SK-N-SH (cell line): ENCODE measurements at regions not wholly inside any gene's neighbourhood (a gene's known extent, or its start where the extent isn't known, plus 50 kb on each side); places are given as distances from the start of the nearest gene placed in this dataset.

Experiments
- CTCF ChIA-PET: fragments of 300-600, 350-600 bp; formaldehyde crosslinking; extraction: SDS; loops from one replicate; lab custom pipeline; 2021; lab: Yijun Ruan, JAX
- POLR2A ChIA-PET: fragments of 350-600 bp; sonication (Branson Sonifier 250); formaldehyde crosslinking; extraction: SDS; loops from one replicate; lab custom pipeline; 2020; ENCODE audit warnings: antibody characterized with exemption, inconsistent platforms; lab: Yijun Ruan, JAX
- DNase-seq: peaks from one replicate; pipeline ENCODE4 v3.0.0; 2012
- H2AFZ ChIP-seq: fragments of 200-600 bp; sonication (generic); 2 replicates; pipeline ENCODE4 v1.8.1; 2016; ENCODE audit warnings: antibody characterized with exemption, mild to moderate bottlenecking, low read depth
- H3F3A ChIP-seq: fragments of 200-600 bp; sonication (generic); replicated peaks from 2 replicates; pipeline ENCODE3; 2016; ENCODE audit warnings: antibody characterized with exemption, mild to moderate bottlenecking; ENCODE audit not compliant: insufficient read depth
- H3K27ac ChIP-seq, 2 experiments: fragments of 200-500 bp in 1 of 2; fragments of 200-600 bp in 1 of 2; sonication (Bioruptor generic) in 1 of 2; sonication (generic), shearing (Covaris generic) in 1 of 2; 2 replicates each; pipeline versions ENCODE4 v1.5.1 to v1.6.1; 2014 to 2016; ENCODE audit warnings: low read depth in 2 of 2, inconsistent platforms in 1 of 2, low read length in 1 of 2, mild to moderate bottlenecking in 1 of 2, mixed read lengths in 1 of 2
- H3K27me3 ChIP-seq: fragments of 200-600 bp; sonication (generic), shearing (Covaris generic); 2 replicates; pipeline ENCODE4 v1.6.1; 2016; ENCODE audit warnings: mixed run types; ENCODE audit not compliant: insufficient read depth
- H3K36me3 ChIP-seq, 2 experiments: fragments of 200-500 bp in 1 of 2; fragments of 200-600 bp in 1 of 2; sonication (Bioruptor generic) in 1 of 2; sonication (generic) in 1 of 2; replicated peaks in 1 of 2; 2 replicates each; pipeline versions ENCODE3 to v1.5.1; 2014 to 2016; ENCODE audit warnings: low read length in 1 of 2, mild to moderate bottlenecking in 1 of 2; ENCODE audit not compliant: insufficient read depth in 2 of 2, control insufficient read depth in 1 of 2
- H3K4me1 ChIP-seq, 2 experiments: fragments of 200-500 bp in 1 of 2; fragments of 200-600 bp in 1 of 2; sonication (Bioruptor generic) in 1 of 2; sonication (generic), shearing (Covaris generic) in 1 of 2; 2 replicates each; pipeline versions ENCODE4 v1.5.1 to v1.6.1; 2014 to 2016; ENCODE audit warnings: low read depth in 1 of 2, low read length in 1 of 2, mixed run types in 1 of 2; ENCODE audit not compliant: insufficient read depth in 2 of 2, control insufficient read depth in 1 of 2
- H3K4me2 ChIP-seq: fragments of 200-600 bp; sonication (generic), shearing (Covaris generic); 2 replicates; pipeline ENCODE4 v1.6.1; 2017; ENCODE audit warnings: mixed run types
- H3K4me3 ChIP-seq, 2 experiments: fragments of 200-500 bp in 1 of 2; fragments of 200-600 bp in 1 of 2; sonication (Bioruptor generic) in 1 of 2; sonication (generic), shearing (Covaris generic) in 1 of 2; 2 replicates each; pipeline versions ENCODE4 v1.5.1 to v1.8.1; 2014 to 2016; ENCODE audit warnings: low read depth in 2 of 2, inconsistent platforms in 1 of 2, low read length in 1 of 2, mild to moderate bottlenecking in 1 of 2, mixed read lengths in 1 of 2, moderate library complexity in 1 of 2
- H3K79me2 ChIP-seq: fragments of 200-600 bp; sonication (generic); 2 replicates; pipeline ENCODE4 v1.8.1; 2017; ENCODE audit warnings: mild to moderate bottlenecking; ENCODE audit not compliant: insufficient read depth
- H3K9ac ChIP-seq: fragments of 200-600 bp; sonication (generic); 2 replicates; pipeline ENCODE4 v1.6.1; 2017; ENCODE audit warnings: mixed run types
- H3K9me2 ChIP-seq: fragments of 200-600 bp; sonication (generic); 2 replicates; pipeline ENCODE4 v1.6.1; 2017; ENCODE audit warnings: mixed run types
- H3K9me3 ChIP-seq: fragments of 200-600 bp; sonication (generic); 2 replicates; pipeline ENCODE4 v1.6.1; 2017; ENCODE audit warnings: mixed run types, mild to moderate bottlenecking, moderate library complexity
- H4K20me1 ChIP-seq: fragments of 200-600 bp; sonication (generic); 2 replicates; pipeline ENCODE4 v1.6.1; 2017; ENCODE audit warnings: mild to moderate bottlenecking, mixed run types; ENCODE audit not compliant: insufficient read depth
- CHD2 ChIP-seq: fragments of 150-350 bp; IDR thresholded peaks from 2 replicates; pipeline ENCODE4 v1.6.1; 2018; ENCODE audit warnings: low read length; ENCODE audit not compliant: partially characterized antibody
- ELF1 ChIP-seq: IDR thresholded peaks from 2 replicates; pipeline ENCODE4 v1.4.0; 2012
- EP300 ChIP-seq, 2 experiments: IDR thresholded peaks; 2 replicates each; pipeline versions ENCODE4 v1.4.0 to v1.6.1; 2012; ENCODE audit warnings: borderline replicate concordance in 1 of 2, low read depth in 1 of 2, low read length in 1 of 2
- EZH2phosphoT487 ChIP-seq: fragments of 200-600 bp; sonication (generic); IDR thresholded peaks from 2 replicates; pipeline ENCODE4 v1.6.1; 2017; ENCODE audit warnings: low read depth, mixed run types, mild to moderate bottlenecking, antibody characterized with exemption, moderate library complexity, borderline replicate concordance
- FOSL2 ChIP-seq: IDR thresholded peaks from 2 replicates; pipeline ENCODE4 v1.4.0; 2012; ENCODE audit warnings: low read depth, mild to moderate bottlenecking, moderate library complexity, borderline replicate concordance
- GABPA ChIP-seq: IDR thresholded peaks from 2 replicates; pipeline ENCODE4 v1.4.0; 2012; ENCODE audit warnings: low read depth, mild to moderate bottlenecking
- GATA2 ChIP-seq: sonication (generic); formaldehyde crosslinking; IDR thresholded peaks from 2 replicates; pipeline ENCODE4 v1.5.0; 2020; ENCODE audit warnings: mild to moderate bottlenecking, missing genetic modification reagents
- NFIC ChIP-seq: IDR thresholded peaks from 2 replicates; pipeline ENCODE4 v1.4.0; 2012; ENCODE audit warnings: borderline replicate concordance
- POLR2AphosphoS5 ChIP-seq: IDR thresholded peaks from 2 replicates; pipeline ENCODE4 v1.6.1; 2012; ENCODE audit warnings: low read depth, low read length
- RFX5 ChIP-seq: IDR thresholded peaks from 2 replicates; pipeline ENCODE4 v1.6.1; 2012; ENCODE audit warnings: mild to moderate bottlenecking, improper control_type of control experiment, low read length
- RXRA ChIP-seq: IDR thresholded peaks from 2 replicates; pipeline ENCODE4 v1.4.0; 2012; ENCODE audit warnings: low read depth, mild to moderate bottlenecking, borderline replicate concordance
- SIN3A ChIP-seq: IDR thresholded peaks from 2 replicates; pipeline ENCODE4 v1.6.1; 2012; ENCODE audit warnings: low read depth, mild to moderate bottlenecking, low read length, moderate library complexity, borderline replicate concordance
- SMC3 ChIP-seq: IDR thresholded peaks from 2 replicates; pipeline ENCODE4 v1.6.1; 2012; ENCODE audit warnings: low read depth, low read length, improper control_type of control experiment
- TEAD4 ChIP-seq: IDR thresholded peaks from 2 replicates; pipeline ENCODE4 v1.4.0; 2012; ENCODE audit warnings: mild to moderate bottlenecking, borderline replicate concordance; ENCODE audit not compliant: insufficient read depth
- YY1 ChIP-seq: IDR thresholded peaks from 2 replicates; pipeline ENCODE4 v1.4.0; 2012; ENCODE audit warnings: low read depth, mild to moderate bottlenecking
- WGBS: methylation state at CpG from one replicate; pipeline ENCODE4 v1.1.6; 2017; ENCODE audit warnings: low lambda C conversion rate; 5-methylcytosine and 5-hydroxymethylcytosine counted together
- TF ChIP-seq, protein P1 (sequence below): IDR thresholded peaks from 2 replicates; pipeline ENCODE4 v1.6.1; 2012; ENCODE audit warnings: mild to moderate bottlenecking, low read depth, low read length, moderate library complexity
- TF ChIP-seq, protein P2 (sequence below): IDR thresholded peaks from 2 replicates; pipeline ENCODE4; 2012
- TF ChIP-seq, protein P3 (sequence below): fragments of 150-350 bp; IDR thresholded peaks from 2 replicates; pipeline ENCODE4 v1.6.1; 2017; ENCODE audit warnings: antibody characterized with exemption, low read length, low read depth, borderline replicate concordance

DNA sequence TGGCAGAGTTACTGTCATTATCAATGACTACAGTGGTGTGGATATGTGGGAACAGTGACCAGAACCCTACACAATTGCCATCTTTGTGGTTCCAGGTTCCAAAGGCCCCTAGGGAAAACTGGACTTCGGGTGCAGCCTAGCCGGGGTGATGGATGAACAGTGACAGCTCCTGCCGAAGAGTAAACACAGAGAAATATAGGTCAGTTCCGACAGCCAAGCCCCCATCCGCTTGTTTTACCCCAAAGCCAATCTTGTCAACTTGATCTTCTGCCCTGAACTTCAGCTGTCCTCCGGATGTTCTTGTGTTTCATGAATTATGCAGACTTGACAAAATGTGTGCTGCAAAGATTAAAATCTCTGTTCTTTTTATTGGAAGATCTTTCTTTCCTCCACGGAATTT is 200.4 kb upstream of the SRRM4 start:
- 13% methylated on average over 6 of the region's 7 CpGs for WGBS
- ChIA-PET POLR2A (no interaction called here), CTCF (no interaction called here)
- H3K36me3 ChIP-seq = no peaks in the 10 kb centered on the region
- no peak overlapping the region for H3K4me2 ChIP-seq
- H3K27ac ChIP-seq = no peak overlapping the region
- H3F3A ChIP-seq = no peaks in the 10 kb centered on the region
- H2AFZ ChIP-seq = no peak overlapping the region
- H3K4me1 ChIP-seq = no peaks in the 10 kb centered on the region
- no peak overlapping the region for H3K4me3 ChIP-seq
- H3K79me2 ChIP-seq = no peaks in the 10 kb centered on the region
- H3K9ac ChIP-seq = no peak overlapping the region
- H3K27me3 ChIP-seq = no peaks in the 10 kb centered on the region
- H3K9me3 ChIP-seq = no peaks in the 10 kb centered on the region
- no peaks in the 10 kb centered on the region for H3K9me2 ChIP-seq
- DNase-seq = no peak
- no peaks in the 10 kb centered on the region for H4K20me1 ChIP-seq
- TF ChIP-seq CHD2 (no peak), POLR2AphosphoS5 (no peak), RFX5 (no peak), EZH2phosphoT487 (no peak), ELF1 (no peak), FOSL2 (no peak), NFIC (no peak), SIN3A (no peak), RXRA (no peak), SMC3 (no peak), GATA2 (CRISPR knock-in tag) (no peak), TEAD4 (no peak), GABPA (no peak), EP300 (IDR thresholded peaks at IDR 0.05; ENCODE audit: borderline replicate concordance in 1 of 2, low read depth in 1 of 2, low read length in 1 of 2) (no peak), YY1 (no peak)
- TF ChIP-seq, protein P1, sequence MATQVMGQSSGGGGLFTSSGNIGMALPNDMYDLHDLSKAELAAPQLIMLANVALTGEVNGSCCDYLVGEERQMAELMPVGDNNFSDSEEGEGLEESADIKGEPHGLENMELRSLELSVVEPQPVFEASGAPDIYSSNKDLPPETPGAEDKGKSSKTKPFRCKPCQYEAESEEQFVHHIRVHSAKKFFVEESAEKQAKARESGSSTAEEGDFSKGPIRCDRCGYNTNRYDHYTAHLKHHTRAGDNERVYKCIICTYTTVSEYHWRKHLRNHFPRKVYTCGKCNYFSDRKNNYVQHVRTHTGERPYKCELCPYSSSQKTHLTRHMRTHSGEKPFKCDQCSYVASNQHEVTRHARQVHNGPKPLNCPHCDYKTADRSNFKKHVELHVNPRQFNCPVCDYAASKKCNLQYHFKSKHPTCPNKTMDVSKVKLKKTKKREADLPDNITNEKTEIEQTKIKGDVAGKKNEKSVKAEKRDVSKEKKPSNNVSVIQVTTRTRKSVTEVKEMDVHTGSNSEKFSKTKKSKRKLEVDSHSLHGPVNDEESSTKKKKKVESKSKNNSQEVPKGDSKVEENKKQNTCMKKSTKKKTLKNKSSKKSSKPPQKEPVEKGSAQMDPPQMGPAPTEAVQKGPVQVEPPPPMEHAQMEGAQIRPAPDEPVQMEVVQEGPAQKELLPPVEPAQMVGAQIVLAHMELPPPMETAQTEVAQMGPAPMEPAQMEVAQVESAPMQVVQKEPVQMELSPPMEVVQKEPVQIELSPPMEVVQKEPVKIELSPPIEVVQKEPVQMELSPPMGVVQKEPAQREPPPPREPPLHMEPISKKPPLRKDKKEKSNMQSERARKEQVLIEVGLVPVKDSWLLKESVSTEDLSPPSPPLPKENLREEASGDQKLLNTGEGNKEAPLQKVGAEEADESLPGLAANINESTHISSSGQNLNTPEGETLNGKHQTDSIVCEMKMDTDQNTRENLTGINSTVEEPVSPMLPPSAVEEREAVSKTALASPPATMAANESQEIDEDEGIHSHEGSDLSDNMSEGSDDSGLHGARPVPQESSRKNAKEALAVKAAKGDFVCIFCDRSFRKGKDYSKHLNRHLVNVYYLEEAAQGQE = no peak
- TF ChIP-seq, protein P2, sequence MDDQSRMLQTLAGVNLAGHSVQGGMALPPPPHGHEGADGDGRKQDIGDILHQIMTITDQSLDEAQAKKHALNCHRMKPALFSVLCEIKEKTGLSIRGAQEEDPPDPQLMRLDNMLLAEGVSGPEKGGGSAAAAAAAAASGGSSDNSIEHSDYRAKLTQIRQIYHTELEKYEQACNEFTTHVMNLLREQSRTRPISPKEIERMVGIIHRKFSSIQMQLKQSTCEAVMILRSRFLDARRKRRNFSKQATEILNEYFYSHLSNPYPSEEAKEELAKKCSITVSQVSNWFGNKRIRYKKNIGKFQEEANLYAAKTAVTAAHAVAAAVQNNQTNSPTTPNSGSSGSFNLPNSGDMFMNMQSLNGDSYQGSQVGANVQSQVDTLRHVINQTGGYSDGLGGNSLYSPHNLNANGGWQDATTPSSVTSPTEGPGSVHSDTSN = no peak
- TF ChIP-seq, protein P3, sequence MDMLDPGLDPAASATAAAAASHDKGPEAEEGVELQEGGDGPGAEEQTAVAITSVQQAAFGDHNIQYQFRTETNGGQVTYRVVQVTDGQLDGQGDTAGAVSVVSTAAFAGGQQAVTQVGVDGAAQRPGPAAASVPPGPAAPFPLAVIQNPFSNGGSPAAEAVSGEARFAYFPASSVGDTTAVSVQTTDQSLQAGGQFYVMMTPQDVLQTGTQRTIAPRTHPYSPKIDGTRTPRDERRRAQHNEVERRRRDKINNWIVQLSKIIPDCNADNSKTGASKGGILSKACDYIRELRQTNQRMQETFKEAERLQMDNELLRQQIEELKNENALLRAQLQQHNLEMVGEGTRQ = no peak
